ENCODE measurements at regions not wholly inside any gene's neighbourhood (a gene's known extent, or its start where the extent isn't known, plus 50 kb on each side); places are given as distances from the start of the nearest gene placed in this dataset.
"Not testable (repeated sequence)": the region's sequence is repeated elsewhere in the genome, so short reads cannot be mapped to it uniquely, and the experiment has no call there.

DNA sequence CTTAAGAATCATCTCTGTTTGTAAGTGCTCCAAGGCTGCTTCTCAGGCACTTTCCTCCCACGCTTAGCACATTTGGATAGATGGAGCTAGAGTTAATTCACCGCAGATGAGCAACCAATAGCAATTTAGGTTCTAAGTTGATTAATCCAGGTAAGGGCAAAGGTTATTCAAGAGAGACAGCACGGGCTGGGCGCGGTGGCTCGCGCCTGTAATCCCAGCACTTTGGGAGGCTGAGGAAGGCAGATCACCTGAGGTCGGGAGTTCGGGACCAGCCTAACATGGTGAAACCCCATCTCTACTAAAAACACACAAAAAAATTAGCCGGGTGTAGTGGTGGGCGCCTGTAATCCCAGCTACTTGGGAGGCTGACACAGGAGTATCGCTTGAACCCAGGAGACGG is 54.5 kb upstream of the UNC13C start:
- H3K27me3 ChIP-seq (replicated peaks); H3K36me3 ChIP-seq; H3K27ac ChIP-seq; DNase-seq (ENCODE audit: low read depth in 1 of 2, low spot score in 2 of 2); H3K4me1 ChIP-seq (replicated peaks); H3K9me3 ChIP-seq (replicated peaks); H3K4me3 ChIP-seq: not testable (repeated sequence)

GRCh38 chr15:53918180-53919079 is 59.8 kb upstream of the UNC13C start:
- Histone ChIP-seq H3K4me1 (replicated peaks) (no peaks in the 10 kb centered on the region), H3K27ac (no peak overlapping the region), H3K27me3 (replicated peaks) (no peaks in the 10 kb centered on the region), H3K9me3 (replicated peaks) (no peaks in the 10 kb centered on the region), H3K36me3 (no peaks in the 10 kb centered on the region), H3K4me3 (no peak overlapping the region)
- no peak for DNase-seq (ENCODE audit: low read depth in 1 of 2, low spot score in 2 of 2)

DNA sequence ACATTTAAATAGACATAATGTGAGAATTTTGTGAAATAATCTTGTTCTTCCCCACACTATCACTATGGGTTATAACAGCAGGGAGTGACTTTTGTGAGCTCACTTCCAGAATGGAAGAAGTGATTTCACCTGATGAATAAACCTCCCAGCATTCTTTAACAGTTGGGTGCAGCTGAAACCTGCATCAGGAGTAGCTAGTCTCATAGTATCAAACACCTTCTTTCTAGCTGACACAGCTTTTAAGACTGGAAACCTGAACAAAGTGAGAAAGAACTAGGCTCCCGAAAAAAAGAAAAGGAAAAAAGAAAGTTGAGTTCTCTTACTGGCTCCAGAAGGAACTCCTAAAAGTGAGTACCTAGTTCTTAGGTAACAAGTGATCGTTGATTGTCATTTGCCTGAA is 61.1 kb upstream of the UNC13C start:
- Histone ChIP-seq H3K4me1 (replicated peaks) (no peaks in the 10 kb centered on the region), H3K27ac (no peak overlapping the region), H3K4me3 (no peak overlapping the region), H3K27me3 (replicated peaks) (no peaks in the 10 kb centered on the region), H3K9me3 (replicated peaks) (no peaks in the 10 kb centered on the region), H3K36me3 (no peaks in the 10 kb centered on the region)
- DNase-seq (ENCODE audit: low read depth in 1 of 2, low spot score in 2 of 2), result no peak

DNA sequence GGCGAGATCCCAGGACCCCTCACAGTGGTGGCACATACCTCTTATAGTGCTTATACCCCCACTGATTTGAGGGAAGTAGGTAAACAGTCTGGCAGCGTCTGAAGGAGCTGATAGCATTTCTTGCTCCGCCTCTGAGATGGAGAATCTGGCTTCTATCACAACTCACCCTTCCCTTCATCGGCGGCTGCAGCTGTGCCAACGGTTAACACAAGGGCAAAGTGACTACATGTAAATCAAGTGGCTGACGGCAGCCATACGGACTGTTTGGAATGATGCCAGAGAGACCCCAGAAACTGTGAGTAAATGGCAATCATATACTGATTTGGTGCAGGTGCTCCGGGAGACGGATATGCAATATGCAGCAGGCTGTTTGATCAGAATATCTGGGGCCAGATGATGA is 66.8 kb upstream of the UNC13C start:
- Histone ChIP-seq H3K36me3 (no peaks in the 10 kb centered on the region), H3K4me1 (replicated peaks) (no peaks in the 10 kb centered on the region), H3K27ac (no peak overlapping the region), H3K27me3 (replicated peaks) (no peaks in the 10 kb centered on the region), H3K4me3 (no peak overlapping the region), H3K9me3 (replicated peaks) (no peaks in the 10 kb centered on the region)
- no peak for DNase-seq (ENCODE audit: low read depth in 1 of 2, low spot score in 2 of 2)

DNA sequence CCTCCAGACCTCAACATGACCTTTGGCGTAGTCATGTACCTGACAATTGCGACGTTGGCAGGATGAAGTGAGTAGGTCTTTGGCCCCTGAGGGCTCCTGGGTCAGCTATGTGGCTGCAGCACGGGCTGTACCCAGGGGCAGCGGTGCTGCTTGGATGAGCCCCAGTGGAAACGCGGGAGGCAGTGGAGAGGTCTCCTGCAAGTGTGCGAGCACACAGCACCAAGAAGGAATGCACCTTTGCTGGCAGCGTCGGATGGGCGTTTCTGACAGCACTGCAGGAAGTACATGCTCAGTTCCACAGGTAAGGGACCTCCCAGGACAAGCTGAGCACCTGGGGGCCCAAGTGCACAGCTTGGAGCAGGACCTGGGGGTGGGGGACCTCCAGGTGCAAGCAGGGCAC is 67.4 kb upstream of the UNC13C start:
- H3K4me1 ChIP-seq (replicated peaks), result no peaks in the 10 kb centered on the region
- H3K27ac ChIP-seq, result no peak overlapping the region
- H3K9me3 ChIP-seq (replicated peaks), result no peaks in the 10 kb centered on the region
- DNase-seq (ENCODE audit: low read depth in 1 of 2, low spot score in 2 of 2), result no peak
- H3K36me3 ChIP-seq, result no peaks in the 10 kb centered on the region
- no peak overlapping the region for H3K4me3 ChIP-seq
- H3K27me3 ChIP-seq (replicated peaks), result no peaks in the 10 kb centered on the region

DNA sequence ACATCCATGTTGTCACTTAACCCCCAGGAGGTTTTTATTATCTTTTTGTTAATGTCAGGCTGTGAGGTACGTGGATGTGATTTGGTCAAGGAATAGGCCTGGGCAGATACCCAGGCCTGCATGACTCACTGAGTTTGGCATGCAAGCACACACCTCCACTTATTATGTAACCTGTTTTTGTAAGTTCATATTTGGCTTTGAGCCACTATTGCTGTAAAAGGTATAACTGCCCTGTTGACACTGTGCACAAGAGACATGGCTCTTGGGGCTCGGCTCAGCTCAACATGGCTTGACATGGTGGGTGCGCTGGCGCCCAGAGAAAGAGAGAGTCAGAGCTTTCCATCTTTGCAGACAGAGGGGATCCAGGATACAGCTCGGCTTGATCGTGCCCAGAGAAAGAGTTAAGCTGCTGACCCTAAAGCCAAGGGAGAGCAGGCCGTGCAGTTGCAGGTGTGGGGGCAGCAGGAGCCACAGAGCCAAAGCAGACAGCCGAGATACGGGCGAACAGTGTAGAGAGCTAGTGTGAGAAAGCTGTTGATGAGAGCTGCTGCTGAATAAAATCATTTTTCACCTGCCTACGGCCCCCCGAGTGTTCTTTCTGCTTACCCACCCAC is 67.9 kb upstream of the UNC13C start:
- Histone ChIP-seq H3K4me1 (replicated peaks) (no peaks in the 10 kb centered on the region), H3K36me3 (no peaks in the 10 kb centered on the region), H3K4me3 (no peak overlapping the region), H3K9me3 (replicated peaks) (no peaks in the 10 kb centered on the region; the same call in 1 of the 2 replicates), H3K27ac (no peak overlapping the region), H3K27me3 (replicated peaks) (no peaks in the 10 kb centered on the region)
- DNase-seq (ENCODE audit: low read depth in 1 of 2, low spot score in 2 of 2), result no peak

- no peak overlapping the region for H3K4me3 ChIP-seq
- no peak overlapping the region for H3K27ac ChIP-seq
Observed at GRCh38 chr15:53903129-53903528, 75.1 kb upstream of the UNC13C start.

GRCh38 chr15:53893468-53893867 is 84.8 kb upstream of the UNC13C start:
- not testable (repeated sequence) for H3K36me3 ChIP-seq; H3K4me1 ChIP-seq (replicated peaks); H3K4me3 ChIP-seq; DNase-seq (ENCODE audit: low read depth in 1 of 2, low spot score in 2 of 2); H3K27ac ChIP-seq; H3K9me3 ChIP-seq (replicated peaks); H3K27me3 ChIP-seq (replicated peaks)

More at GRCh38 chr15:53903129-53903528, 75.1 kb upstream of the UNC13C start:
- no peaks in the 10 kb centered on the region for H3K36me3 ChIP-seq
- no peaks in the 10 kb centered on the region for H3K27me3 ChIP-seq (replicated peaks)
- H3K4me1 ChIP-seq (replicated peaks), result no peaks in the 10 kb centered on the region
- DNase-seq (ENCODE audit: low read depth in 1 of 2, low spot score in 2 of 2), result no peak
- H3K9me3 ChIP-seq (replicated peaks), result no peaks in the 10 kb centered on the region; the same call in none of the 2 replicates

DNA sequence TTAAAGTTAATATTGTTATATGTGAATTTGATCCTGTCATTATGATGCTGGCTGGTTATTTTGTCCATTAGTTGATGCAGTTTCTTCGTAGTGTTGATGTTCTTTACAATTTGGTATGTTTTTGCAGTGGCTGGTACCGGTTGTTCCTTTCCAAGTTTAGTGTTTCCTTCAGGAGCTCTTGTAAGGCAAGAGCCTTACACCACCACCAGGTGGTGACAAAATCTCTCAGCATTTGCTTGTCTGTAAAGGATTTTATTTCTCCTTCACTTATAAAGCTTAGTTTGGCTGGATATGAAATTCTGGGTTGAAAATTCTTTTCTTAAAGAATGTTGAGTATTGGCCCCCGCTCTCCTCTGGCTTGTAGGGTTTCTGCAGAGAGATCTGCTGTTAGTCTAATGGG is 86.4 kb upstream of the UNC13C start:
- not testable (repeated sequence) for DNase-seq (ENCODE audit: low read depth in 1 of 2, low spot score in 2 of 2)

GRCh38 chr15:53884441-53884840 is 93.8 kb upstream of the UNC13C start:
- Histone ChIP-seq H3K27ac (no peak overlapping the region), H3K4me1 (replicated peaks) (no peaks in the 10 kb centered on the region)
- no peak for DNase-seq (ENCODE audit: low read depth in 1 of 2, low spot score in 2 of 2)

More for the DNA sequence above, 86.4 kb upstream of the UNC13C start:
- not testable (repeated sequence) for H3K9me3 ChIP-seq (replicated peaks); H3K4me1 ChIP-seq (replicated peaks); H3K4me3 ChIP-seq; H3K27ac ChIP-seq; H3K27me3 ChIP-seq (replicated peaks); H3K36me3 ChIP-seq

GRCh38 chr15:53882311-53882710 is 95.9 kb upstream of the UNC13C start:
- no peaks in the 10 kb centered on the region for H3K27me3 ChIP-seq (replicated peaks)
- H3K27ac ChIP-seq, result no peak overlapping the region
- no peak overlapping the region for H3K4me3 ChIP-seq
- no peaks in the 10 kb centered on the region for H3K36me3 ChIP-seq
- H3K4me1 ChIP-seq (replicated peaks), result no peaks in the 10 kb centered on the region
- DNase-seq (ENCODE audit: low read depth in 1 of 2, low spot score in 2 of 2), result no peak
- H3K9me3 ChIP-seq (replicated peaks), result no peaks in the 10 kb centered on the region

More at GRCh38 chr15:53884441-53884840, 93.8 kb upstream of the UNC13C start:
- Histone ChIP-seq H3K9me3 (replicated peaks) (no peaks in the 10 kb centered on the region), H3K36me3 (no peaks in the 10 kb centered on the region), H3K27me3 (replicated peaks) (no peaks in the 10 kb centered on the region), H3K4me3 (no peak overlapping the region)

DNA sequence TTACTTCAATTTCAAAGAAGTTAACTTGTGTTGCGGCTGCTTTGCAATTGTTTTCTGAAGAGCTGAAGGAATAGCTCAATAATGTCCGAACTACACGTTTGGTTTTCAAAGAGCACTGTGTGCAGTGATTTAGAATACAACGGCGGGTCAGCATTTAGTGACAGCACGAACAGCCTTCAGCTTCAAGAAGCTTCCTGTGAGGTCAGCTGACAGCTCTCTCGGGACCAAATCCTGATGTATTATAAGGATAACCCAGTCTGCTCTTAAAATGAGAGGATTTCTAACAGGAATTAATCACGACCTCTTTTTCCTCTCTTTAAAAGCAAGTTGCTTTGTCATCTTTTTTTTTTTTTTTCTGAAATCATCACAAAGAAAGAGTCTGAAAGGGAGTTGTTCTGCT is 97.9 kb upstream of the UNC13C start:
- Histone ChIP-seq H3K27me3 (replicated peaks) (no peaks in the 10 kb centered on the region), H3K36me3 (no peaks in the 10 kb centered on the region), H3K4me3 (no peak overlapping the region), H3K27ac (no peak overlapping the region), H3K4me1 (replicated peaks) (no peaks in the 10 kb centered on the region), H3K9me3 (replicated peaks) (no peaks in the 10 kb centered on the region)
- DNase-seq (ENCODE audit: low read depth in 1 of 2, low spot score in 2 of 2), result no peak

GRCh38 chr15:53875711-53876110 is 102.5 kb upstream of the UNC13C start:
- Histone ChIP-seq H3K27ac (no peak overlapping the region), H3K27me3 (replicated peaks) (no peaks in the 10 kb centered on the region), H3K4me3 (no peak overlapping the region), H3K36me3 (no peaks in the 10 kb centered on the region), H3K4me1 (replicated peaks) (no peaks in the 10 kb centered on the region), H3K9me3 (replicated peaks) (no peaks in the 10 kb centered on the region)
- DNase-seq (ENCODE audit: low read depth in 1 of 2, low spot score in 2 of 2), result no peak

DNA sequence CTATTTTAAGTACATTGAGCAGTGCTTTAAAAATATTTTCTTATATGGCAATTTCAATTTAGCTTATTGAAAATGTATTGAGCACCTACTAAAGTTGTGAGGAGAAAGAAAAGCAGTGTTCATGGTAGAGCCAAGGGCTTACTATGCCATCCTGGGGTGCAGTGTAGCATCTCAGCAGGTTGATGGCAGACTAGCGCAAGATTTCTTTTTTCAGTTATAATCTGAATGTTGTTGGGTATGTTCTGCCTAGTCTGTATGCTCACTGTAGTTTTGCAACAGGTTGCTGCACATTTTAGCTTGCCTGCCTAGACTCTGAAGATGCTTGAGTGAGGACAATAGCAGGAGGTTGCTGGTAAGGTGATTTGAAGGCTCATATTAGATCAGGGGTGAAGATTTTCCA is 103.1 kb upstream of the UNC13C start:
- Histone ChIP-seq H3K4me1 (replicated peaks) (no peaks in the 10 kb centered on the region), H3K27ac (no peak overlapping the region), H3K9me3 (replicated peaks) (no peaks in the 10 kb centered on the region), H3K27me3 (replicated peaks) (no peaks in the 10 kb centered on the region), H3K36me3 (no peaks in the 10 kb centered on the region), H3K4me3 (no peak overlapping the region)
- DNase-seq (ENCODE audit: low read depth in 1 of 2, low spot score in 2 of 2), result no peak

Measured in SJSA1 (cell line).